ENCODE measurements at regions not wholly inside any gene's neighbourhood (a gene's known extent, or its start where the extent isn't known, plus 50 kb on each side); places are given as distances from the start of the nearest gene placed in this dataset.

- ChIA-PET CTCF (ENCODE audit: partially characterized antibody) (no interaction called here), POLR2A (ENCODE audit: partially characterized antibody) (no interaction called here)
- Mint-ChIP-seq H3K4me1 (no peaks in the 10 kb centered on the region), H3K36me3 (no peaks in the 10 kb centered on the region), H3K4me3 (no peak overlapping the region), H3K27me3 (no peaks in the 10 kb centered on the region), H3K27ac (no peak overlapping the region), H3K9me3 (peaks cover 0 to 22% (median 12%) of the 10 kb centered on the region in 8 donors)
- no peak overlapping the region for H3K4me3 ChIP-seq (ENCODE audit: low read length in 2 of 2)
- intact Hi-C loops (cut with micrococcal nuclease), result no loop called here
- H3K36me3 ChIP-seq (ENCODE audit: insufficient read depth, low read length), result no peaks in the 10 kb centered on the region
- no peaks in the 10 kb centered on the region for H3K27me3 ChIP-seq (ENCODE audit: insufficient read depth, low read length)
- no peak for DNase-seq
- no peaks in the 10 kb centered on the region for H3K9me3 ChIP-seq (ENCODE audit: control insufficient read depth in 1 of 2, low read length in 2 of 2)
- no peak overlapping the region for H3K27ac ChIP-seq (ENCODE audit: low read depth, low read length)
- no peaks in the 10 kb centered on the region for H3K4me1 ChIP-seq (ENCODE audit: insufficient read depth, low read length)
Observed at GRCh38 chr16:6528217-6528616, 804.4 kb upstream of the RBFOX1 start.

- intact Hi-C loops (cut with micrococcal nuclease), result no loop called here
- Histone ChIP-seq H3K4me3 (ENCODE audit: low read length in 2 of 2) (no peak overlapping the region), H3K4me1 (ENCODE audit: insufficient read depth, low read length) (no peaks in the 10 kb centered on the region), H3K9me3 (ENCODE audit: control insufficient read depth in 1 of 2, low read length in 2 of 2) (no peaks in the 10 kb centered on the region), H3K27me3 (ENCODE audit: insufficient read depth, low read length) (no peaks in the 10 kb centered on the region), H3K36me3 (ENCODE audit: insufficient read depth, low read length) (no peaks in the 10 kb centered on the region), H3K27ac (ENCODE audit: low read depth, low read length) (no peak overlapping the region)
- no peak overlapping the region for H3K27ac Mint-ChIP-seq
- CTCF ChIA-PET (ENCODE audit: partially characterized antibody), result no interaction called here
- H3K27me3 Mint-ChIP-seq, result no peaks in the 10 kb centered on the region
- no peaks in the 10 kb centered on the region for H3K4me1 Mint-ChIP-seq
- peaks cover 0 to 22% (median 9%) of the 10 kb centered on the region in 8 donors for H3K9me3 Mint-ChIP-seq
- POLR2A ChIA-PET (ENCODE audit: partially characterized antibody), result no interaction called here
- no peak for DNase-seq
- no peaks in the 10 kb centered on the region for H3K36me3 Mint-ChIP-seq
- H3K4me3 Mint-ChIP-seq, result no peak overlapping the region
Observed at GRCh38 chr16:6527646-6528045, 805.0 kb upstream of the RBFOX1 start.

DNA sequence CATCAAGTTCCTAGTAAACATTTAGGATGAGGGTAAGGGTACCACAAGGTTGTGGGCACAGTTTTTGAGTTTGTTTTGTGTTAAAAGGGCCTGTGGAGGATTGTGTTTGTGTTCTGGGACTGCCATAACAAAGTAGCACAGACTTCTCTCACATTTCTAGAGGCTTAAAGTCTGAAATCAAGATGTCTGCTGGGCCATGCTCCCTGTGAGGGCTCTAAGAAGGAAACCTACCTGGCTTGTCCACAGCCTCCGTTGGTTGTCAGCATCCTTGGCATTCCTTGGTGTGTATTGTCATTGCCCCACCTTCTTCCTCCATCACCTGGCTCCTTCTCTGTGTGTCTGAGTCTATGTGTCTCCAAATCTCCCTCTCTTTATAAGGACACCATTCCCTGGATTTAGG, 808.1 kb upstream of the RBFOX1 start:
- ChIA-PET POLR2A (ENCODE audit: partially characterized antibody) (no interaction called here), CTCF (ENCODE audit: partially characterized antibody) (no interaction called here)
- Histone ChIP-seq H3K27ac (ENCODE audit: low read depth, low read length) (no peak overlapping the region), H3K4me1 (ENCODE audit: insufficient read depth, low read length) (no peaks in the 10 kb centered on the region), H3K9me3 (ENCODE audit: control insufficient read depth in 1 of 2, low read length in 2 of 2) (no peaks in the 10 kb centered on the region), H3K36me3 (ENCODE audit: insufficient read depth, low read length) (no peaks in the 10 kb centered on the region), H3K4me3 (ENCODE audit: low read length in 2 of 2) (no peak overlapping the region), H3K27me3 (ENCODE audit: insufficient read depth, low read length) (no peaks in the 10 kb centered on the region)
- H3K36me3 Mint-ChIP-seq, result no peaks in the 10 kb centered on the region
- H3K4me3 Mint-ChIP-seq, result no peak overlapping the region
- no peak for DNase-seq
- peaks cover 0 to 24% (median 8%) of the 10 kb centered on the region in 8 donors for H3K9me3 Mint-ChIP-seq
- intact Hi-C loops (cut with micrococcal nuclease), result no loop called here
- H3K27ac Mint-ChIP-seq, result no peak overlapping the region
- no peaks in the 10 kb centered on the region for H3K4me1 Mint-ChIP-seq
- H3K27me3 Mint-ChIP-seq, result no peaks in the 10 kb centered on the region

DNA sequence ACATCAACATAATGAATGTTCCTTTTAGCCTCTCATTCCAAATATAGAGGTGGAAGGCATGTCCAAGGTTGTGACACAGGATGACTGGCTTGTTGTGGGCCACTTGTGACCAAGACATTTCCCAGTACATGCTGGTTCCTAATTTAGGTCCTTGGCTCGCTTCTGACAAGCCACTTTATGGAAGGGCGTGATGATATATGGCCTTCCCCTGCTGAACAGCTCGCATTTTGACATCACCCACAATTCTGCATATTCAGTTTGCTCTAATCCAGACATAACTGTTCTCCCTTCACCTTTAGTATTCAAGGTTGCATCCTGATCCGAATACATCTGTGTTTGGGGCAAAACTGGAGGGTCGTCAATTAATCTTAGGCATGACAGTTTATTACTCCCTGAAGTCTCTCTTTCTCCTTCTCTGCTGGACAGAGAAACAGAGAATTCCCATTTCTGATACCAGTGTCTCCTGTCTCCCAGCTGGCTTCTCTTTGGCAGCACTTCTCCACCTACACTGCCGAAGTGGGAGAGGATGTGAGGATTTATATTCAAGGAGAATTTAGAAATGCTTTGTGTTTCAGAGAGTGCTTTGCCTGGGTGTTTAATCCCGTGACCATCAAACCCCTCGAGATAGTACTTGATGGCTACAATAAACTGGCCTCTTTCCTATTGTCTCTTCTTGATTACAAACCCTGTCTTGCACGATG, 815.5 kb upstream of the RBFOX1 start:
- CTCF ChIA-PET (ENCODE audit: partially characterized antibody), result no interaction called here
- Histone ChIP-seq H3K9me3 (ENCODE audit: control insufficient read depth in 1 of 2, low read length in 2 of 2) (no peaks in the 10 kb centered on the region), H3K27ac (ENCODE audit: low read depth, low read length) (no peak overlapping the region), H3K36me3 (ENCODE audit: insufficient read depth, low read length) (no peaks in the 10 kb centered on the region), H3K4me3 (ENCODE audit: low read length in 2 of 2) (no peak overlapping the region), H3K4me1 (ENCODE audit: insufficient read depth, low read length) (no peaks in the 10 kb centered on the region), H3K27me3 (ENCODE audit: insufficient read depth, low read length) (no peaks in the 10 kb centered on the region)
- POLR2A ChIA-PET (ENCODE audit: partially characterized antibody), result no interaction called here
- Mint-ChIP-seq H3K4me3 (no peak overlapping the region), H3K4me1 (no peaks in the 10 kb centered on the region), H3K36me3 (no peaks in the 10 kb centered on the region), H3K9me3 (peaks cover 5 to 18% (median 12%) of the 10 kb centered on the region in 8 donors), H3K27ac (no peak overlapping the region), H3K27me3 (no peaks in the 10 kb centered on the region)
- no peak for DNase-seq
- intact Hi-C loops (cut with micrococcal nuclease), result no loop called here

DNA sequence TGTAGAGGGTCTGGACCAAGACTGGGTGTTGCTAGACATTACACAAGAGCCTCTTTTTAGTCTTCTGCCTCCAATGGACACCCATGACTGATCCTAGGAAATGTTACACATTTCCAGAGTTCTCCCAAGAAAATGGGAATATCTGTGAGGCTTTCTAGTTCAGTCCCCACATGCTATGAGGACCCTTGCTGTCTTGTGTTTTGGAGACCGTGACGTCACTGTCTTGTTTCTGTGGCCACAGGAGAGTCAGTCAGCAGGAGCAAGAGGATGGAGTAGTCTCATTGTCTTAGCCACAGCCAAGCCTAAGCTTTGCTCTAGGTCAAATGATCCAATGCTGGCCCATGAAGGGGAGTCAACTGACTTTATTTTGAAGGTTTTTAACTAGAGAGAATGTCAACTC, 820.1 kb upstream of the RBFOX1 start:
- no peak overlapping the region for H3K4me3 Mint-ChIP-seq
- intact Hi-C loops (cut with micrococcal nuclease), result no loop called here
- Histone ChIP-seq H3K4me3 (ENCODE audit: low read length in 2 of 2) (no peak overlapping the region), H3K27ac (ENCODE audit: low read depth, low read length) (no peak overlapping the region), H3K9me3 (ENCODE audit: control insufficient read depth in 1 of 2, low read length in 2 of 2) (no peaks in the 10 kb centered on the region), H3K4me1 (ENCODE audit: insufficient read depth, low read length) (no peaks in the 10 kb centered on the region), H3K27me3 (ENCODE audit: insufficient read depth, low read length) (no peaks in the 10 kb centered on the region), H3K36me3 (ENCODE audit: insufficient read depth, low read length) (no peaks in the 10 kb centered on the region)
- CTCF ChIA-PET (ENCODE audit: partially characterized antibody), result no interaction called here
- H3K36me3 Mint-ChIP-seq, result no peaks in the 10 kb centered on the region
- no peak for DNase-seq
- H3K4me1 Mint-ChIP-seq, result no peaks in the 10 kb centered on the region
- no peaks in the 10 kb centered on the region for H3K27me3 Mint-ChIP-seq
- peaks cover 3 to 16% (median 7%) of the 10 kb centered on the region in 8 donors for H3K9me3 Mint-ChIP-seq
- POLR2A ChIA-PET (ENCODE audit: partially characterized antibody), result no interaction called here
- no peak overlapping the region for H3K27ac Mint-ChIP-seq

DNA sequence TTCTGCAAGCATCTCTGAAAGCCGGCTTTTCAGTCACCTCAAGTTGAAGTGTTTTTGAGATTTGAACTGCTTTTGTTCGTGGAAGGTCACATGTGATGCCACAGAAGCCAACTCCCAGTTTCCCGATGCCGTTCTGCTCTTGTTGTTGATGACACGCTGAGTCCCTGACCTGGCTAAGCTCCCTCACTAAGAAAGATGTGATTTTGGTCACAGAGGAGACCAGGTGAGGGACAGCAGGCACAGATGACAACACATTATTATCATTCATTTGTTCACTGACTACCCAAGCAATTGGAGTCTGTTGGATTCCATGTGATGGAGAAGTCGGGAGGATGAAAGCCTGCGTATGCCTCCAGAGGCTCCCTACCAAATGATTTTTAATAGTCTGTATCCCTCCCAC, 822.4 kb upstream of the RBFOX1 start:
- Mint-ChIP-seq H3K4me1 (no peaks in the 10 kb centered on the region), H3K27me3 (no peaks in the 10 kb centered on the region), H3K9me3 (peaks cover 4 to 29% (median 12%) of the 10 kb centered on the region in 8 donors), H3K4me3 (no peak overlapping the region), H3K27ac (no peak overlapping the region), H3K36me3 (no peaks in the 10 kb centered on the region)
- Histone ChIP-seq H3K36me3 (ENCODE audit: insufficient read depth, low read length) (no peaks in the 10 kb centered on the region), H3K9me3 (ENCODE audit: control insufficient read depth in 1 of 2, low read length in 2 of 2) (no peaks in the 10 kb centered on the region), H3K27me3 (ENCODE audit: insufficient read depth, low read length) (no peaks in the 10 kb centered on the region), H3K4me1 (ENCODE audit: insufficient read depth, low read length) (no peaks in the 10 kb centered on the region), H3K27ac (ENCODE audit: low read depth, low read length) (no peak overlapping the region), H3K4me3 (ENCODE audit: low read length in 2 of 2) (no peak overlapping the region)
- intact Hi-C loops (cut with micrococcal nuclease), result no loop called here
- no peak for DNase-seq
- ChIA-PET POLR2A (ENCODE audit: partially characterized antibody) (no interaction called here), CTCF (ENCODE audit: partially characterized antibody) (no interaction called here)

DNA sequence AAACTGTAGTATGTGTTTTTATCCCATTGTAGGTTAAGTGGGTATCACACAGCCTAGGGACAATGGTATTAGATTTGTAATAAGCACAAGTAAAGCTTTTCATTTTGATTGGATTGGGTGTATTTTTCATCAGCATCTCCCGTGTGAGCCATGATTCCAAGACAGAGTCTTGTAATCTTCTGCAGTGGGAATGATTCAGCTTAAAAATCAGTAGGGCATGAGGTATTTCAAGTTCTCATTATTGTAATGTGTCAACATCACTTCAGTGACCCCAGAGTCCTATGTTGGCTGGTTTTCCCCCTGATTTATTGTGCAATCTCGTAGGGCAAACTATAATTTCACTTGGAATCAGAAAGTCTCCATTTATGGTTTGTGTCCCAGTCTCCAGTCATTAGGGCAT, 833.2 kb upstream of the RBFOX1 start:
- H3K27ac ChIP-seq (ENCODE audit: low read depth, low read length), result no peak overlapping the region
- peaks cover 0 to 29% (median 9%) of the 10 kb centered on the region in 8 donors for H3K9me3 Mint-ChIP-seq
- H3K4me1 ChIP-seq (ENCODE audit: insufficient read depth, low read length), result no peaks in the 10 kb centered on the region
- POLR2A ChIA-PET (ENCODE audit: partially characterized antibody), result no interaction called here
- no peaks in the 10 kb centered on the region for H3K27me3 Mint-ChIP-seq
- DNase-seq, result no peak
- no peaks in the 10 kb centered on the region for H3K36me3 ChIP-seq (ENCODE audit: insufficient read depth, low read length)
- no peak overlapping the region for H3K4me3 ChIP-seq (ENCODE audit: low read length in 2 of 2)
- no peaks in the 10 kb centered on the region for H3K36me3 Mint-ChIP-seq
- no peak overlapping the region for H3K27ac Mint-ChIP-seq
- no peaks in the 10 kb centered on the region for H3K4me1 Mint-ChIP-seq
- intact Hi-C loops (cut with micrococcal nuclease), result no loop called here
- no peak overlapping the region for H3K4me3 Mint-ChIP-seq
- H3K27me3 ChIP-seq (ENCODE audit: insufficient read depth, low read length), result no peaks in the 10 kb centered on the region
- no peaks in the 10 kb centered on the region for H3K9me3 ChIP-seq (ENCODE audit: control insufficient read depth in 1 of 2, low read length in 2 of 2)
- CTCF ChIA-PET (ENCODE audit: partially characterized antibody), result no interaction called here

GRCh38 chr16:6498858-6499257, 833.8 kb upstream of the RBFOX1 start:
- Mint-ChIP-seq H3K4me1 (no peaks in the 10 kb centered on the region), H3K9me3 (peaks cover 0 to 25% (median 8%) of the 10 kb centered on the region in 8 donors), H3K36me3 (no peaks in the 10 kb centered on the region), H3K27me3 (no peaks in the 10 kb centered on the region), H3K27ac (no peak overlapping the region), H3K4me3 (no peak overlapping the region)
- POLR2A ChIA-PET (ENCODE audit: partially characterized antibody), result no interaction called here
- H3K4me1 ChIP-seq (ENCODE audit: insufficient read depth, low read length), result no peaks in the 10 kb centered on the region
- H3K27ac ChIP-seq (ENCODE audit: low read depth, low read length), result no peak overlapping the region
- intact Hi-C loops (cut with micrococcal nuclease), result no loop called here
- H3K4me3 ChIP-seq (ENCODE audit: low read length in 2 of 2), result no peak overlapping the region
- H3K27me3 ChIP-seq (ENCODE audit: insufficient read depth, low read length), result no peaks in the 10 kb centered on the region
- CTCF ChIA-PET (ENCODE audit: partially characterized antibody), result no interaction called here
- H3K9me3 ChIP-seq (ENCODE audit: control insufficient read depth in 1 of 2, low read length in 2 of 2), result no peaks in the 10 kb centered on the region
- DNase-seq, result no peak
- no peaks in the 10 kb centered on the region for H3K36me3 ChIP-seq (ENCODE audit: insufficient read depth, low read length)

All from CD4-positive, alpha-beta memory T cell (primary cell).